GM23338 (cell line): ENCODE measurements at regions not wholly inside any gene's neighbourhood (a gene's known extent, or its start where the extent isn't known, plus 50 kb on each side); places are given as distances from the start of the nearest gene placed in this dataset.

Experiments used
- ATAC-seq: fragments of 200-7000 bp; cut with Tn5 transposase; 3 replicates; pipeline ENCODE4 v1.9.1; 2020
- DNase-seq: peaks from one replicate; pipeline ENCODE4 v3.0.0-alpha.2; 2015; ENCODE audit warnings: low spot score
- H2AFZ ChIP-seq: fragments of 200-600 bp; sonication (generic); 2 replicates; pipeline ENCODE4 v1.8.0; 2016; ENCODE audit warnings: antibody characterized with exemption, mild to moderate bottlenecking, moderate library complexity
- H3F3A ChIP-seq: fragments of 200-600 bp; sonication (generic); replicated peaks from 2 replicates; pipeline ENCODE4 v1.8.0; 2017; ENCODE audit warnings: antibody characterized with exemption, mixed run types, low read depth
- H3K27ac ChIP-seq: fragments of 200-600 bp; sonication (generic); 2 replicates; pipeline ENCODE4 v1.6.1; 2016; ENCODE audit warnings: low read depth
- H3K27me3 ChIP-seq: fragments of 200-600 bp; sonication (generic); 2 replicates; pipeline ENCODE4 v1.8.0; 2016; ENCODE audit warnings: mild to moderate bottlenecking, mixed run types, moderate library complexity; ENCODE audit not compliant: insufficient read depth
- H3K36me3 ChIP-seq: fragments of 200-600 bp; sonication (generic); 2 replicates; pipeline ENCODE4 v1.8.0; 2016; ENCODE audit warnings: mild to moderate bottlenecking; ENCODE audit not compliant: insufficient read depth
- H3K4me1 ChIP-seq: fragments of 200-600 bp; sonication (generic); 2 replicates; pipeline ENCODE4 v1.8.0; 2016; ENCODE audit warnings: mild to moderate bottlenecking, moderate library complexity; ENCODE audit not compliant: insufficient read depth
- H3K4me2 ChIP-seq: fragments of 200-600 bp; sonication (generic); 2 replicates; pipeline ENCODE4 v1.7.1; 2017; ENCODE audit warnings: mixed run types
- H3K4me3 ChIP-seq: fragments of 200-600 bp; sonication (generic); 2 replicates; pipeline ENCODE4 v1.6.1; 2016; ENCODE audit warnings: mixed run types
- H3K79me2 ChIP-seq: fragments of 200-600 bp; sonication (generic); replicated peaks from 2 replicates; pipeline ENCODE4 v1.8.0; 2017; ENCODE audit warnings: mild to moderate bottlenecking; ENCODE audit not compliant: insufficient read depth
- H3K9me2 ChIP-seq: fragments of 200-600 bp; sonication (generic); 2 replicates; pipeline ENCODE4 v1.8.0; 2017; ENCODE audit not compliant: insufficient read depth
- H4K20me1 ChIP-seq: fragments of 200-600 bp; sonication (generic); replicated peaks from 2 replicates; pipeline ENCODE4 v1.8.0; 2017; ENCODE audit warnings: mild to moderate bottlenecking; ENCODE audit not compliant: insufficient read depth
- H3K27ac Mint-ChIP-seq: 2 replicates; pipeline ENCODE4 v1.8.0; 2020; ENCODE audit warnings: inconsistent platforms, mild to moderate bottlenecking, moderate library complexity, mixed read lengths
- H3K27me3 Mint-ChIP-seq: 3 replicates; pipeline ENCODE4 v1.8.0; 2022; ENCODE audit warnings: low read depth, mild to moderate bottlenecking, moderate library complexity, mixed read lengths, inconsistent platforms; ENCODE audit not compliant: insufficient read depth, poor library complexity
- H3K36me3 Mint-ChIP-seq: 3 replicates; pipeline ENCODE4 v1.8.0; 2021; ENCODE audit warnings: low read depth, mild to moderate bottlenecking, inconsistent platforms, moderate library complexity, mixed read lengths
- H3K4me1 Mint-ChIP-seq: 3 replicates; pipeline ENCODE4 v1.8.0; 2020; ENCODE audit warnings: mild to moderate bottlenecking, inconsistent platforms, mixed read lengths
- H3K4me3 Mint-ChIP-seq: 3 replicates; pipeline ENCODE4 v1.8.0; 2021; ENCODE audit warnings: moderate library complexity, mild to moderate bottlenecking, inconsistent platforms, mixed read lengths
- H3K9me3 Mint-ChIP-seq: 3 replicates; pipeline ENCODE4 v1.8.0; 2020; ENCODE audit warnings: moderate library complexity, mild to moderate bottlenecking, inconsistent platforms, mixed read lengths
- CREB1 ChIP-seq: fragments of 250-450 bp; sonication (Bioruptor Pico); IDR thresholded peaks from 2 replicates; pipeline ENCODE4 v1.5.0; 2020; ENCODE audit warnings: low read depth, mild to moderate bottlenecking, moderate library complexity
- ETS1 ChIP-seq: IDR thresholded peaks from 2 replicates; pipeline ENCODE4 v1.6.1; 2016; ENCODE audit warnings: antibody characterized with exemption
- EZH2 ChIP-seq: fragments of 200-600 bp; sonication (generic); IDR thresholded peaks from one replicate; pipeline ENCODE4 v1.8.0; 2017; ENCODE audit warnings: antibody characterized with exemption, mild to moderate bottlenecking, low read depth; ENCODE audit not compliant: unreplicated experiment
- EZH2phosphoT487 ChIP-seq: fragments of 200-600 bp; sonication (generic); IDR thresholded peaks from one replicate; pipeline ENCODE4 v1.8.1; 2018; ENCODE audit warnings: antibody characterized with exemption; ENCODE audit not compliant: unreplicated experiment
- JUNB ChIP-seq: IDR thresholded peaks from one replicate; pipeline ENCODE4 v1.6.1; 2016; ENCODE audit warnings: antibody characterized with exemption; ENCODE audit not compliant: unreplicated experiment
- NANOG ChIP-seq: IDR thresholded peaks from 2 replicates; pipeline ENCODE4 v1.6.1; 2016; ENCODE audit warnings: antibody characterized with exemption, borderline replicate concordance
- POLR2AphosphoS5 ChIP-seq: IDR thresholded peaks from 2 replicates; pipeline ENCODE4 v1.6.1; 2016; ENCODE audit warnings: antibody characterized with exemption, low read depth
- STAT1 ChIP-seq: IDR thresholded peaks from one replicate; pipeline ENCODE4 v1.6.1; 2016; ENCODE audit warnings: antibody characterized with exemption; ENCODE audit not compliant: unreplicated experiment
- ZNF114 ChIP-seq: fragments of 250-450 bp; sonication (Bioruptor Pico); IDR thresholded peaks from 2 replicates; pipeline ENCODE4 v1.5.0; 2020; ENCODE audit warnings: mild to moderate bottlenecking, moderate library complexity
- TF ChIP-seq, protein P1 (sequence below): fragments of 250-450 bp; sonication (Bioruptor Pico); IDR thresholded peaks from 2 replicates; pipeline ENCODE4 v1.5.0; 2020; ENCODE audit warnings: mild to moderate bottlenecking, moderate library complexity
- TF ChIP-seq, protein P2 (sequence below): IDR thresholded peaks from one replicate; pipeline ENCODE4 v1.6.1; 2018; ENCODE audit warnings: antibody characterized with exemption; ENCODE audit not compliant: unreplicated experiment

DNA sequence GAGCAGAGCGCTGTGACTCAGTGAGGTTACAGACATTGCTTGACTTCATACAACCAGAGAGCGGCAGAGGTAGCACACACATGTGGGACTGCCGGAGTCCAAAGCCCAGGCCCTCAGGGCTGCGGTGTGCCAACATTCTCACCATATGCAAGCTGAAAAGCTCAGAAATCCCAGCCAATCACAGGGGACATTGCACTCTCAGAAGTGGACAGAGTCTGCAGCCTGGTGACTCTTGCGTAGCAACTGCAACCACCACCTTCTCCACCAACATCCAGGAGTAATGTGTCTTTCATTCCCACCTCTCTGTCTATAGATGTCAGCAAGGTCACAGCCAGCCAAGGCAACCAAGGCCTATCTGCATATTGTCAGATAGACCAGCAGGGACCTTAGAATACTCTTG, 158.1 kb downstream of the TTC32 start:
- H3K36me3 ChIP-seq = no peaks in the 10 kb centered on the region
- H3K4me1 ChIP-seq = no peaks in the 10 kb centered on the region
- Mint-ChIP-seq H3K27ac (no peak overlapping the region), H3K36me3 (no peaks in the 10 kb centered on the region), H3K4me3 (no peak overlapping the region), H3K27me3 (peaks cover 16% of the 10 kb centered on the region), H3K9me3 (no peaks in the 10 kb centered on the region), H3K4me1 (peaks cover 7% of the 10 kb centered on the region)
- no peak overlapping the region for H2AFZ ChIP-seq
- H3K27ac ChIP-seq = no peak overlapping the region
- H4K20me1 ChIP-seq = no peaks in the 10 kb centered on the region
- no peak overlapping the region for H3K4me3 ChIP-seq
- H3K4me2 ChIP-seq = no peak overlapping the region
- ATAC-seq (no peak), DNase-seq (no peak)
- no peak for TF ChIP-seq EZH2
- no peaks in the 10 kb centered on the region for H3K27me3 ChIP-seq
- no peaks in the 10 kb centered on the region for H3K9me2 ChIP-seq
- no peaks in the 10 kb centered on the region for H3K79me2 ChIP-seq
- H3F3A ChIP-seq = no peaks in the 10 kb centered on the region

DNA sequence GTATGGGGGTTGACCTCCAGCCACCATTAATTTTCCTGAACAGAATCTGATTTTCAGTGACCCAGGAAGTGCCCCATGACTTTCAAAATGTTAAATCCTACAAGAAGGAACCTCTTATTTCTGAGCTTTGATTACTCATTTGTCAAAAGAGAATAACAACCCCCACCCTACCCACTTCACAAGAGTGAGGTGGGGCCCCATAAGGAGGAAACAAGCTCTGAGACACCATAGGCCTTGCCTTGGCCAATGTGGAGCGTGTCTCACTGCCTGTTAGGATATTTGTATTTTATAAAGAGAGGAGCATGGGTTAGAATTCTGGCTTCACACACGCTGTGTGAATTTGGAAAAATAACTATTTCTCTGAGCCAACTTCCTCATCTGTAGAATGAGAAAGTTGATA, 158.9 kb downstream of the TTC32 start:
- no peaks in the 10 kb centered on the region for H3K79me2 ChIP-seq
- no peaks in the 10 kb centered on the region for H3K27me3 ChIP-seq
- Mint-ChIP-seq H3K9me3 (no peaks in the 10 kb centered on the region), H3K4me3 (no peak overlapping the region), H3K27ac (no peak overlapping the region), H3K4me1 (peaks cover 11% of the 10 kb centered on the region), H3K27me3 (peaks cover 16% of the 10 kb centered on the region), H3K36me3 (no peaks in the 10 kb centered on the region)
- H3K4me2 ChIP-seq = no peak overlapping the region
- H3K9me2 ChIP-seq = no peaks in the 10 kb centered on the region
- ATAC-seq (no peak), DNase-seq (no peak)
- H3K4me1 ChIP-seq = no peaks in the 10 kb centered on the region
- no peaks in the 10 kb centered on the region for H3F3A ChIP-seq
- no peak overlapping the region for H3K27ac ChIP-seq
- no peaks in the 10 kb centered on the region for H3K36me3 ChIP-seq
- H4K20me1 ChIP-seq = no peaks in the 10 kb centered on the region
- no peak overlapping the region for H2AFZ ChIP-seq
- no peak overlapping the region for H3K4me3 ChIP-seq
- TF ChIP-seq ZNF114 (CRISPR knock-in tag) (no peak), EZH2 (no peak), STAT1 (no peak), CREB1 (CRISPR knock-in tag) (no peak), POLR2AphosphoS5 (no peak), EZH2phosphoT487 (no peak), ETS1 (no peak), JUNB (no peak), NANOG (no peak)
- TF ChIP-seq, protein P1, sequence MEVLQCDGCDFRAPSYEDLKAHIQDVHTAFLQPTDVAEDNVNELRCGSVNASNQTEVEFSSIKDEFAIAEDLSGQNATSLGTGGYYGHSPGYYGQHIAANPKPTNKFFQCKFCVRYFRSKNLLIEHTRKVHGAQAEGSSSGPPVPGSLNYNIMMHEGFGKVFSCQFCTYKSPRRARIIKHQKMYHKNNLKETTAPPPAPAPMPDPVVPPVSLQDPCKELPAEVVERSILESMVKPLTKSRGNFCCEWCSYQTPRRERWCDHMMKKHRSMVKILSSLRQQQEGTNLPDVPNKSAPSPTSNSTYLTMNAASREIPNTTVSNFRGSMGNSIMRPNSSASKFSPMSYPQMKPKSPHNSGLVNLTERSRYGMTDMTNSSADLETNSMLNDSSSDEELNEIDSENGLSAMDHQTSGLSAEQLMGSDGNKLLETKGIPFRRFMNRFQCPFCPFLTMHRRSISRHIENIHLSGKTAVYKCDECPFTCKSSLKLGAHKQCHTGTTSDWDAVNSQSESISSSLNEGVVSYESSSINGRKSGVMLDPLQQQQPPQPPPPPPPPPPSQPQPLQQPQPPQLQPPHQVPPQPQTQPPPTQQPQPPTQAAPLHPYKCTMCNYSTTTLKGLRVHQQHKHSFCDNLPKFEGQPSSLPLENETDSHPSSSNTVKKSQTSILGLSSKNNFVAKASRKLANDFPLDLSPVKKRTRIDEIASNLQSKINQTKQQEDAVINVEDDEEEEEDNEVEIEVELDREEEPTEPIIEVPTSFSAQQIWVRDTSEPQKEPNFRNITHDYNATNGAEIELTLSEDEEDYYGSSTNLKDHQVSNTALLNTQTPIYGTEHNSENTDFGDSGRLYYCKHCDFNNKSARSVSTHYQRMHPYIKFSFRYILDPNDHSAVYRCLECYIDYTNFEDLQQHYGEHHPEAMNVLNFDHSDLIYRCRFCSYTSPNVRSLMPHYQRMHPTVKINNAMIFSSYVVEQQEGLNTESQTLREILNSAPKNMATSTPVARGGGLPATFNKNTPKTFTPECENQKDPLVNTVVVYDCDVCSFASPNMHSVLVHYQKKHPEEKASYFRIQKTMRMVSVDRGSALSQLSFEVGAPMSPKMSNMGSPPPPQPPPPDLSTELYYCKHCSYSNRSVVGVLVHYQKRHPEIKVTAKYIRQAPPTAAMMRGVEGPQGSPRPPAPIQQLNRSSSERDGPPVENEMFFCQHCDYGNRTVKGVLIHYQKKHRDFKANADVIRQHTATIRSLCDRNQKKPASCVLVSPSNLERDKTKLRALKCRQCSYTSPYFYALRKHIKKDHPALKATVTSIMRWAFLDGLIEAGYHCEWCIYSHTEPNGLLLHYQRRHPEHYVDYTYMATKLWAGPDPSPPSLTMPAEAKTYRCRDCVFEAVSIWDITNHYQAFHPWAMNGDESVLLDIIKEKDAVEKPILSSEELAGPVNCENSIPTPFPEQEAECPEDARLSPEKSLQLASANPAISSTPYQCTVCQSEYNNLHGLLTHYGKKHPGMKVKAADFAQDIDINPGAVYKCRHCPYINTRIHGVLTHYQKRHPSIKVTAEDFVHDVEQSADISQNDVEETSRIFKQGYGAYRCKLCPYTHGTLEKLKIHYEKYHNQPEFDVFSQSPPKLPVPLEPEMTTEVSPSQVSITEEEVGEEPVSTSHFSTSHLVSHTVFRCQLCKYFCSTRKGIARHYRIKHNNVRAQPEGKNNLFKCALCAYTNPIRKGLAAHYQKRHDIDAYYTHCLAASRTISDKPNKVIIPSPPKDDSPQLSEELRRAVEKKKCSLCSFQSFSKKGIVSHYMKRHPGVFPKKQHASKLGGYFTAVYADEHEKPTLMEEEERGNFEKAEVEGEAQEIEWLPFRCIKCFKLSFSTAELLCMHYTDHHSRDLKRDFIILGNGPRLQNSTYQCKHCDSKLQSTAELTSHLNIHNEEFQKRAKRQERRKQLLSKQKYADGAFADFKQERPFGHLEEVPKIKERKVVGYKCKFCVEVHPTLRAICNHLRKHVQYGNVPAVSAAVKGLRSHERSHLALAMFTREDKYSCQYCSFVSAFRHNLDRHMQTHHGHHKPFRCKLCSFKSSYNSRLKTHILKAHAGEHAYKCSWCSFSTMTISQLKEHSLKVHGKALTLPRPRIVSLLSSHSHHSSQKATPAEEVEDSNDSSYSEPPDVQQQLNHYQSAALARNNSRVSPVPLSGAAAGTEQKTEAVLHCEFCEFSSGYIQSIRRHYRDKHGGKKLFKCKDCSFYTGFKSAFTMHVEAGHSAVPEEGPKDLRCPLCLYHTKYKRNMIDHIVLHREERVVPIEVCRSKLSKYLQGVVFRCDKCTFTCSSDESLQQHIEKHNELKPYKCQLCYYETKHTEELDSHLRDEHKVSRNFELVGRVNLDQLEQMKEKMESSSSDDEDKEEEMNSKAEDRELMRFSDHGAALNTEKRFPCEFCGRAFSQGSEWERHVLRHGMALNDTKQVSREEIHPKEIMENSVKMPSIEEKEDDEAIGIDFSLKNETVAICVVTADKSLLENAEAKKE = no peak
- TF ChIP-seq, protein P2, sequence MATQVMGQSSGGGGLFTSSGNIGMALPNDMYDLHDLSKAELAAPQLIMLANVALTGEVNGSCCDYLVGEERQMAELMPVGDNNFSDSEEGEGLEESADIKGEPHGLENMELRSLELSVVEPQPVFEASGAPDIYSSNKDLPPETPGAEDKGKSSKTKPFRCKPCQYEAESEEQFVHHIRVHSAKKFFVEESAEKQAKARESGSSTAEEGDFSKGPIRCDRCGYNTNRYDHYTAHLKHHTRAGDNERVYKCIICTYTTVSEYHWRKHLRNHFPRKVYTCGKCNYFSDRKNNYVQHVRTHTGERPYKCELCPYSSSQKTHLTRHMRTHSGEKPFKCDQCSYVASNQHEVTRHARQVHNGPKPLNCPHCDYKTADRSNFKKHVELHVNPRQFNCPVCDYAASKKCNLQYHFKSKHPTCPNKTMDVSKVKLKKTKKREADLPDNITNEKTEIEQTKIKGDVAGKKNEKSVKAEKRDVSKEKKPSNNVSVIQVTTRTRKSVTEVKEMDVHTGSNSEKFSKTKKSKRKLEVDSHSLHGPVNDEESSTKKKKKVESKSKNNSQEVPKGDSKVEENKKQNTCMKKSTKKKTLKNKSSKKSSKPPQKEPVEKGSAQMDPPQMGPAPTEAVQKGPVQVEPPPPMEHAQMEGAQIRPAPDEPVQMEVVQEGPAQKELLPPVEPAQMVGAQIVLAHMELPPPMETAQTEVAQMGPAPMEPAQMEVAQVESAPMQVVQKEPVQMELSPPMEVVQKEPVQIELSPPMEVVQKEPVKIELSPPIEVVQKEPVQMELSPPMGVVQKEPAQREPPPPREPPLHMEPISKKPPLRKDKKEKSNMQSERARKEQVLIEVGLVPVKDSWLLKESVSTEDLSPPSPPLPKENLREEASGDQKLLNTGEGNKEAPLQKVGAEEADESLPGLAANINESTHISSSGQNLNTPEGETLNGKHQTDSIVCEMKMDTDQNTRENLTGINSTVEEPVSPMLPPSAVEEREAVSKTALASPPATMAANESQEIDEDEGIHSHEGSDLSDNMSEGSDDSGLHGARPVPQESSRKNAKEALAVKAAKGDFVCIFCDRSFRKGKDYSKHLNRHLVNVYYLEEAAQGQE = no peak
